CD4-positive, alpha-beta T cell (primary cell): ENCODE measurements at regions not wholly inside any gene's neighbourhood (a gene's known extent, or its start where the extent isn't known, plus 50 kb on each side); places are given as distances from the start of the nearest gene placed in this dataset.

Source experiments
- ATAC-seq: fragments of 200-7000 bp; cut with Tn5 transposase; one replicate; pipeline ENCODE4 v1.10.0; 2022; ENCODE audit warnings: mild to moderate bottlenecking; ENCODE audit not compliant: poor library complexity
- CTCF ChIA-PET: fragments of 350-600 bp; sonication (Branson Sonifier 250); formaldehyde crosslinking; loops from one replicate; lab custom pipeline; 2021; ENCODE audit warnings: antibody characterized with exemption, inconsistent platforms; lab: Charles Lee
- POLR2A ChIA-PET: fragments of 350-600 bp; sonication (Branson Sonifier 250); formaldehyde crosslinking; loops from one replicate; lab custom pipeline; 2021; ENCODE audit warnings: antibody characterized with exemption, inconsistent platforms; lab: Charles Lee
- DNase-seq, 14 experiments: peaks; one replicate each; pipeline ENCODE4 v3.0.0-alpha.2; 2013 to 2020; ENCODE audit warnings: mixed read lengths in 2 of 14
- H3K27ac ChIP-seq, 2 donors: one replicate each; pipeline versions ENCODE4 v1.5.1 to v1.7.0; 2013; ENCODE audit warnings: low read length in 2 of 2, low read depth in 1 of 2, mild to moderate bottlenecking in 1 of 2
- H3K27me3 ChIP-seq, 2 experiments: 1 replicate in 1 of 2; 2 replicates in 1 of 2; pipeline versions ENCODE4 v1.6.1 to v1.7.0; 2013; ENCODE audit warnings: low read length in 2 of 2, control low read depth in 1 of 2, mild to moderate bottlenecking in 1 of 2, moderate library complexity in 1 of 2; ENCODE audit not compliant: insufficient read depth in 2 of 2, control insufficient read depth in 1 of 2
- H3K36me3 ChIP-seq: one replicate; pipeline ENCODE4 v1.6.1; 2013; ENCODE audit warnings: low read length, control low read depth; ENCODE audit not compliant: insufficient read depth
- H3K4me1 ChIP-seq: one replicate; pipeline ENCODE4 v1.6.1; 2013; ENCODE audit warnings: low read length, control low read depth; ENCODE audit not compliant: insufficient read depth
- H3K4me3 ChIP-seq: one replicate; pipeline ENCODE4 v1.5.1; 2013; ENCODE audit warnings: mild to moderate bottlenecking, low read length, moderate library complexity
- H3K9me3 ChIP-seq, 2 experiments: 1 replicate in 1 of 2; 2 replicates in 1 of 2; pipeline versions ENCODE4 v1.6.1 to v1.7.0; 2013; ENCODE audit warnings: low read length in 2 of 2, mild to moderate bottlenecking in 2 of 2, control low read depth in 1 of 2, moderate library complexity in 1 of 2; ENCODE audit not compliant: control insufficient read depth in 1 of 2, insufficient read depth in 1 of 2
- H3K27ac Mint-ChIP-seq: one replicate; pipeline ENCODE4 v1.8.0; 2020; ENCODE audit warnings: mixed read lengths
- H3K27me3 Mint-ChIP-seq: one replicate; pipeline ENCODE4 v1.8.0; 2021; ENCODE audit warnings: mixed read lengths
- H3K36me3 Mint-ChIP-seq: one replicate; pipeline ENCODE4 v1.8.0; 2021; ENCODE audit warnings: low read depth, mixed read lengths
- H3K4me1 Mint-ChIP-seq: one replicate; pipeline ENCODE4 v1.8.0; 2021; ENCODE audit warnings: low read depth, mixed read lengths
- H3K4me3 Mint-ChIP-seq: one replicate; pipeline ENCODE4 v1.8.0; 2020; ENCODE audit warnings: mild to moderate bottlenecking, mixed read lengths
- H3K9me3 Mint-ChIP-seq: one replicate; pipeline ENCODE4 v1.8.0; 2020; ENCODE audit warnings: mixed read lengths
- intact Hi-C, 2 experiments: fragments of 100-400 bp; cut with DNase I in 1 of 2; cut with micrococcal nuclease in 1 of 2; formaldehyde crosslinking; loops; one replicate each; pipeline versions ENCODE4 v1.15.1 to v1.9.0; 2023 to 2025; cut with DNase I, micrococcal nuclease
- TF ChIP-seq, protein P1 (sequence below): fragments of 200-600 bp; IDR thresholded peaks from one replicate; pipeline ENCODE4 v1.8.0; 2022; ENCODE audit warnings: antibody characterized with exemption, mild to moderate bottlenecking

DNA sequence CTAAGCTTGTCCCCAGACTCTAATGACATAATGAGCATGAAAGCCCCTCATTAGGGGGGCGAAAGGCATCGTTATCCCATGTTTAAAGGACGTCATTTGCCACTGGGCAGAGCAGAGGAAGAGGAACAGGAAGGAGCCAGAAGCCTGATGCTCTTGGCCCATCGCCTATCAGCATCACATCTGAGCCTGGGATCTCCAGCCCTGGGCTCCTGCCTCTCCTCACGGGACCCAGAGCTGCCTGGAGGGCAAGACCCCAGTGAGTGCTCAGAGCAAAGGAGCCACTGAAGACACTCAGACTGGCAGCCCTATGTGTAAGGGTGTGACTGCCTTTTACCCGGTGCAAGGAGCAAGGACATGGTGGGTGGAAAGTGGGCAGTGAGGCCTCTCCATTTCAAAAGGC, 115.0 kb upstream of the ZNF507 start:
- H3K4me1 Mint-ChIP-seq, result no peaks in the 10 kb centered on the region
- TF ChIP-seq, protein P1, sequence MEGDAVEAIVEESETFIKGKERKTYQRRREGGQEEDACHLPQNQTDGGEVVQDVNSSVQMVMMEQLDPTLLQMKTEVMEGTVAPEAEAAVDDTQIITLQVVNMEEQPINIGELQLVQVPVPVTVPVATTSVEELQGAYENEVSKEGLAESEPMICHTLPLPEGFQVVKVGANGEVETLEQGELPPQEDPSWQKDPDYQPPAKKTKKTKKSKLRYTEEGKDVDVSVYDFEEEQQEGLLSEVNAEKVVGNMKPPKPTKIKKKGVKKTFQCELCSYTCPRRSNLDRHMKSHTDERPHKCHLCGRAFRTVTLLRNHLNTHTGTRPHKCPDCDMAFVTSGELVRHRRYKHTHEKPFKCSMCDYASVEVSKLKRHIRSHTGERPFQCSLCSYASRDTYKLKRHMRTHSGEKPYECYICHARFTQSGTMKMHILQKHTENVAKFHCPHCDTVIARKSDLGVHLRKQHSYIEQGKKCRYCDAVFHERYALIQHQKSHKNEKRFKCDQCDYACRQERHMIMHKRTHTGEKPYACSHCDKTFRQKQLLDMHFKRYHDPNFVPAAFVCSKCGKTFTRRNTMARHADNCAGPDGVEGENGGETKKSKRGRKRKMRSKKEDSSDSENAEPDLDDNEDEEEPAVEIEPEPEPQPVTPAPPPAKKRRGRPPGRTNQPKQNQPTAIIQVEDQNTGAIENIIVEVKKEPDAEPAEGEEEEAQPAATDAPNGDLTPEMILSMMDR, result no peak
- Histone ChIP-seq H3K4me3 (no peak overlapping the region), H3K27ac (no peak overlapping the region), H3K9me3 (peaks cover 0 to 3% of the 10 kb centered on the region in 2 experiments), H3K36me3 (no peaks in the 10 kb centered on the region), H3K4me1 (no peaks in the 10 kb centered on the region), H3K27me3 (peaks cover 0 to 11% of the 10 kb centered on the region in 2 experiments)
- DNase-seq (no peak), ATAC-seq (no peak)
- no peaks in the 10 kb centered on the region for H3K36me3 Mint-ChIP-seq
- H3K9me3 Mint-ChIP-seq, result no peaks in the 10 kb centered on the region
- ChIA-PET CTCF (no interaction called here), POLR2A (no interaction called here)
- no peak overlapping the region for H3K4me3 Mint-ChIP-seq
- H3K27ac Mint-ChIP-seq, result no peak overlapping the region
- peaks cover 48% of the 10 kb centered on the region for H3K27me3 Mint-ChIP-seq
- intact Hi-C loops, result no loop called here

DNA sequence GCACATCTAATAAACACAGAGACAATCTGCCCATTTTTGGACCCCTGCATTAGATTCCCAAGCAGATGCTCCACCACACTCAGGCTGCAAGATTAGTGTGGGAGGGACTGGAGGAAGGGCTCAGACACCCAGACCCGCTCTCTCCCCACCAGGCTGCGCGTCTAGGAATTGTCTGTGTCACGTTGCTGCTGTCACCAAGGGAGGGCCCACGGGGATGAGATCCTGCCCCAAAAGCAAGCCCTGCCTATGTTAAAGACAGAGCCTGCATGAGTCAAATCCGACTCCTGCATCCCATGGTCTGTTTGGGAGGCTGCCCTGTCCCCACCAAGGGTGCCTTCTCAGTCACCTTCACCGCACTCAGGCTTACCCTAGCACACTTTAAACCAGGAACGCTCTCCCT, 114.4 kb upstream of the ZNF507 start:
- ChIA-PET POLR2A (no interaction called here), CTCF (no interaction called here)
- H3K4me3 ChIP-seq, result no peak overlapping the region
- DNase-seq (no peak), ATAC-seq (no peak)
- Mint-ChIP-seq H3K27me3 (peaks cover 43% of the 10 kb centered on the region), H3K4me3 (no peak overlapping the region), H3K27ac (no peak overlapping the region), H3K9me3 (no peaks in the 10 kb centered on the region), H3K4me1 (no peaks in the 10 kb centered on the region), H3K36me3 (no peaks in the 10 kb centered on the region)
- peaks cover 0 to 3% of the 10 kb centered on the region in 2 experiments for H3K9me3 ChIP-seq
- intact Hi-C loops, result no loop called here
- TF ChIP-seq, protein P1, result no peak
- H3K27ac ChIP-seq, result no peak overlapping the region
- H3K4me1 ChIP-seq, result no peaks in the 10 kb centered on the region
- H3K36me3 ChIP-seq, result no peaks in the 10 kb centered on the region
- peaks cover 0 to 5% of the 10 kb centered on the region in 2 experiments for H3K27me3 ChIP-seq

DNA sequence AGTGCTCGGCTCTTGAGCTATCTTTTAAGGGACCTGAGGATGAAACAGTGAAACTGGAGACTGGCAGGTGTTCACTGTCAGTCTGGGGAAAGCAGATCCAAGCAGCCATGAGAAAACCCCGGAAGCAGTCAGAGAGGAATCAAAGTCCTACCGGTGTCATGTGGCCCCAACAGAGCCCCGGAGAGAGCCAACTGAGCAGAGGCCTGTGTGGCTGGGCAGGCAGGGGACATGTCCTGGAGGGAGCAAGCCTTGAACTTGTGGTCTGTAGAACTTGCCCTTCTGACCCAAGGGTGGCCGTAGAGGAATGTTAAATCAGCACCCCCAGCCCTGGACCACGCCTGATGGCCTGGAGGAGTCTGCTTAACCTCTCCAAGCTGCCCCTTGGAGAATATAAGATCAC, 113.7 kb upstream of the ZNF507 start:
- Mint-ChIP-seq H3K27me3 (peaks cover 38% of the 10 kb centered on the region), H3K36me3 (no peaks in the 10 kb centered on the region), H3K4me3 (no peak overlapping the region), H3K4me1 (no peaks in the 10 kb centered on the region), H3K9me3 (no peaks in the 10 kb centered on the region), H3K27ac (no peak overlapping the region)
- TF ChIP-seq, protein P1, result no peak
- Histone ChIP-seq H3K4me1 (no peaks in the 10 kb centered on the region), H3K4me3 (no peak overlapping the region), H3K9me3 (peaks cover 0 to 3% of the 10 kb centered on the region in 2 experiments), H3K27ac (no peak overlapping the region), H3K36me3 (no peaks in the 10 kb centered on the region), H3K27me3 (no peaks in the 10 kb centered on the region)
- CTCF ChIA-PET, result no interaction called here
- POLR2A ChIA-PET, result no interaction called here
- DNase-seq (no peak), ATAC-seq (no peak)
- intact Hi-C loops, result no loop called here
